Fibroblast of lung (primary cell): ENCODE measurements at regions not wholly inside any gene's neighbourhood (a gene's known extent, or its start where the extent isn't known, plus 50 kb on each side); places are given as distances from the start of the nearest gene placed in this dataset.

Experiments used
- DNase-seq, 2 donors: peaks; one replicate each; pipeline versions ENCODE4 v3.0.0 to v3.0.0-alpha.2; 2010; ENCODE audit warnings: low read depth in 2 of 2
- H2AFZ ChIP-seq: 2 replicates; pipeline ENCODE4 v1.5.1; 2012; ENCODE audit warnings: low read length, control low read depth, inconsistent platforms
- H3K27ac ChIP-seq: 2 replicates; pipeline ENCODE4 v1.5.1; 2011; ENCODE audit warnings: low read length, control low read depth; ENCODE audit not compliant: insufficient read depth
- H3K27me3 ChIP-seq: 2 replicates; pipeline ENCODE4 v1.5.1; 2011; ENCODE audit warnings: mild to moderate bottlenecking, low read length; ENCODE audit not compliant: control insufficient read depth, insufficient read depth
- H3K36me3 ChIP-seq: 2 replicates; pipeline ENCODE4 v1.5.1; 2011; ENCODE audit warnings: low read length; ENCODE audit not compliant: control insufficient read depth, insufficient read depth
- H3K4me1 ChIP-seq: 2 replicates; pipeline ENCODE4 v1.5.1; 2011; ENCODE audit warnings: low read length; ENCODE audit not compliant: control insufficient read depth, insufficient read depth; ENCODE audit errors: extremely low read depth
- H3K4me2 ChIP-seq: 2 replicates; pipeline ENCODE4 v1.5.1; 2011; ENCODE audit warnings: low read length, control low read depth; ENCODE audit not compliant: insufficient read depth; ENCODE audit errors: extremely low read depth
- H3K4me3 ChIP-seq, 4 experiments: fragments of 200-600 bp in 1 of 4; sonication (generic) in 1 of 4; replicated peaks in 1 of 4; 2 replicates each; pipeline ENCODE4 v1.5.1; 2011 to 2016; ENCODE audit warnings: low read length in 4 of 4, low read depth in 3 of 4, mild to moderate bottlenecking in 3 of 4, control low read depth in 2 of 4, inconsistent platforms in 1 of 4, mixed read lengths in 1 of 4; ENCODE audit not compliant: insufficient read depth in 1 of 4; ENCODE audit errors: control extremely low read depth in 1 of 4
- H3K79me2 ChIP-seq: 2 replicates; pipeline ENCODE4 v1.5.1; 2012; ENCODE audit warnings: mild to moderate bottlenecking, low read length, inconsistent platforms; ENCODE audit not compliant: control insufficient read depth, insufficient read depth
- H3K9ac ChIP-seq: 2 replicates; pipeline ENCODE4 v1.5.1; 2011; ENCODE audit warnings: mild to moderate bottlenecking, low read length, control low read depth; ENCODE audit not compliant: insufficient read depth
- H3K9me3 ChIP-seq: 2 replicates; pipeline ENCODE4 v1.5.1; 2012; ENCODE audit warnings: low read depth, low read length; ENCODE audit not compliant: control insufficient read depth, insufficient read depth
- H4K20me1 ChIP-seq: 2 replicates; pipeline ENCODE4 v1.5.1; 2011; ENCODE audit warnings: low read length; ENCODE audit not compliant: control insufficient read depth, insufficient read depth; ENCODE audit errors: extremely low read depth
- CTCF ChIP-seq, 2 donors: IDR thresholded peaks in 1 of 2; conservative IDR thresholded peaks in 1 of 2; 1 replicate in 1 of 2; 2 replicates in 1 of 2; pipeline ENCODE4 v1.5.1; 2011 to 2012; ENCODE audit warnings: low read length in 2 of 2, control low read depth in 1 of 2, inconsistent platforms in 1 of 2, low read depth in 1 of 2, mild to moderate bottlenecking in 1 of 2
- EZH2 ChIP-seq: IDR thresholded peaks from 2 replicates; pipeline ENCODE4 v1.5.1; 2012; ENCODE audit warnings: low read length, control low read depth, mild to moderate bottlenecking; ENCODE audit errors: missing control alignments

GRCh38 chr18:22349317-22349898 lies 68.3 kb downstream of the CTAGE1 start:
- Histone ChIP-seq H3K27me3 (peaks cover 4% of the 10 kb centered on the region), H2AFZ (no peak overlapping the region), H3K4me3 (peak overlapping the region in 2 of 4 experiments; percentile 53 to 55), H3K9ac (no peak overlapping the region), H3K27ac (no peak overlapping the region), H3K4me1 (peaks cover 3% of the 10 kb centered on the region), H3K9me3 (no peaks in the 10 kb centered on the region), H3K79me2 (no peaks in the 10 kb centered on the region), H3K4me2 (peak overlapping the region; percentile 29), H4K20me1 (no peaks in the 10 kb centered on the region), H3K36me3 (no peaks in the 10 kb centered on the region)
- peak; percentile 16 to 62 for DNase-seq
- TF ChIP-seq EZH2 (no peak), CTCF (conservative IDR thresholded peaks at IDR 0.05 in 1 of 2, IDR thresholded peaks at IDR 0.05 in 1 of 2; ENCODE audit: low read depth in 1 of 2, low read length in 2 of 2) (no peak)

GRCh38 chr18:22348521-22349316 lies 69.0 kb downstream of the CTAGE1 start:
- Histone ChIP-seq H3K36me3 (no peaks in the 10 kb centered on the region), H3K4me1 (peaks cover 3% of the 10 kb centered on the region), H3K27ac (peak overlapping the region; percentile 36), H3K27me3 (peaks cover 4% of the 10 kb centered on the region), H2AFZ (peak overlapping the region; percentile 50), H3K9me3 (no peaks in the 10 kb centered on the region), H3K79me2 (no peaks in the 10 kb centered on the region), H3K9ac (no peak overlapping the region), H4K20me1 (no peaks in the 10 kb centered on the region), H3K4me2 (peak overlapping the region; percentile 97), H3K4me3 (peak overlapping the region; percentile 29 to 55 (median 42))
- TF ChIP-seq CTCF (conservative IDR thresholded peaks at IDR 0.05 in 1 of 2, IDR thresholded peaks at IDR 0.05 in 1 of 2; ENCODE audit: low read depth in 1 of 2, low read length in 2 of 2) (peak in 1 of 2 donors; percentile 2), EZH2 (peak; percentile 61)
- DNase-seq = peak; percentile 57 to 87

GRCh38 chr18:22347606-22348511 lies 69.9 kb downstream of the CTAGE1 start:
- peaks cover 4% of the 10 kb centered on the region for H3K27me3 ChIP-seq
- peak overlapping the region; percentile 43 for H2AFZ ChIP-seq
- no peaks in the 10 kb centered on the region for H3K36me3 ChIP-seq
- no peaks in the 10 kb centered on the region for H4K20me1 ChIP-seq
- peaks cover 3% of the 10 kb centered on the region for H3K4me1 ChIP-seq
- peak overlapping the region; percentile 36 for H3K27ac ChIP-seq
- no peaks in the 10 kb centered on the region for H3K79me2 ChIP-seq
- DNase-seq = peak; percentile 30 to 38
- no peak for TF ChIP-seq CTCF (conservative IDR thresholded peaks at IDR 0.05 in 1 of 2, IDR thresholded peaks at IDR 0.05 in 1 of 2; ENCODE audit: low read depth in 1 of 2, low read length in 2 of 2)
- TF ChIP-seq EZH2 = no peak
- peak overlapping the region; percentile 71 for H3K4me2 ChIP-seq
- H3K9me3 ChIP-seq = no peaks in the 10 kb centered on the region
- H3K9ac ChIP-seq = no peak overlapping the region
- peak overlapping the region; percentile 20 to 55 (median 34) for H3K4me3 ChIP-seq
